Liver (tissue), 8 donors: ENCODE measurements at regions not wholly inside any gene's neighbourhood (a gene's known extent, or its start where the extent isn't known, plus 50 kb on each side); places are given as distances from the start of the nearest gene placed in this dataset.

Experiments
- DNase-seq: peaks from one replicate; pipeline ENCODE4 v3.0.0-alpha.2; 2017; ENCODE audit warnings: low spot score
- H3K27ac ChIP-seq, 2 donors: one replicate each; pipeline ENCODE4 v1.7.0; 2013; ENCODE audit warnings: inconsistent platforms in 2 of 2, low read length in 2 of 2, control low read depth in 1 of 2, low read depth in 1 of 2, mild to moderate bottlenecking in 1 of 2
- H3K27me3 ChIP-seq, 4 donors: one replicate each; pipeline versions ENCODE4 v1.6.1 to v1.7.0; 2013; ENCODE audit warnings: low read length in 3 of 4, inconsistent platforms in 1 of 4, mild to moderate bottlenecking in 1 of 4, moderate library complexity in 1 of 4; ENCODE audit not compliant: control insufficient read depth in 4 of 4, insufficient read depth in 4 of 4
- H3K36me3 ChIP-seq, 4 donors: one replicate each; pipeline versions ENCODE4 v1.6.1 to v1.7.0; 2013; ENCODE audit warnings: low read length in 3 of 4, mild to moderate bottlenecking in 3 of 4, low read depth in 1 of 4, moderate library complexity in 1 of 4; ENCODE audit not compliant: control insufficient read depth in 4 of 4, insufficient read depth in 3 of 4
- H3K4me1 ChIP-seq, 4 donors: one replicate each; pipeline versions ENCODE4 v1.6.1 to v1.7.0; 2013; ENCODE audit warnings: low read length in 3 of 4, mild to moderate bottlenecking in 3 of 4, moderate library complexity in 1 of 4; ENCODE audit not compliant: control insufficient read depth in 4 of 4, insufficient read depth in 4 of 4
- H3K4me3 ChIP-seq, 3 donors: one replicate each; pipeline versions ENCODE4 v1.6.1 to v1.7.0; 2013; ENCODE audit warnings: low read length in 3 of 3, control low read depth in 1 of 3, low read depth in 1 of 3, mild to moderate bottlenecking in 1 of 3
- H3K9ac ChIP-seq, 2 donors: one replicate each; pipeline ENCODE4 v1.7.0; 2013; ENCODE audit warnings: low read length in 2 of 2, mild to moderate bottlenecking in 2 of 2, moderate library complexity in 2 of 2, control low read depth in 1 of 2, low read depth in 1 of 2
- H3K9me3 ChIP-seq, 4 donors: one replicate each; pipeline versions ENCODE4 v1.6.1 to v1.7.0; 2013; ENCODE audit warnings: low read length in 3 of 4; ENCODE audit not compliant: control insufficient read depth in 4 of 4
- ATF3 ChIP-seq: IDR thresholded peaks from 2 replicates; pipeline ENCODE4 v1.6.1; 2016; ENCODE audit warnings: antibody characterized with exemption
- CTCF ChIP-seq: fragments of 150-350 bp; IDR thresholded peaks from 2 replicates; pipeline ENCODE4 v1.5.1; 2017; ENCODE audit warnings: improper control_type of control experiment, low read depth, low read length; ENCODE audit not compliant: missing input control
- EGR1 ChIP-seq, 2 donors: IDR thresholded peaks; 2 replicates each; pipeline ENCODE4 v1.6.1; 2016 to 2018; ENCODE audit warnings: antibody characterized with exemption in 2 of 2, low read depth in 2 of 2
- FOXA1 ChIP-seq: IDR thresholded peaks from 2 replicates; pipeline ENCODE4 v1.6.1; 2016; ENCODE audit warnings: antibody characterized with exemption
- FOXA2 ChIP-seq: IDR thresholded peaks from 2 replicates; pipeline ENCODE4 v1.6.1; 2016; ENCODE audit warnings: antibody characterized with exemption
- HNF4A ChIP-seq, 2 donors: conservative IDR thresholded peaks; 2 replicates each; pipeline ENCODE4 v1.6.1; 2016; ENCODE audit warnings: antibody characterized with exemption in 2 of 2, mild to moderate bottlenecking in 2 of 2
- HNF4G ChIP-seq: IDR thresholded peaks from 2 replicates; pipeline ENCODE4 v1.6.1; 2016; ENCODE audit warnings: antibody characterized with exemption
- JUND ChIP-seq, 2 donors: IDR thresholded peaks; 2 replicates each; pipeline ENCODE4 v1.6.1; 2016; ENCODE audit warnings: antibody characterized with exemption in 2 of 2
- MAX ChIP-seq: IDR thresholded peaks from 2 replicates; pipeline ENCODE4 v1.6.1; 2016; ENCODE audit warnings: antibody characterized with exemption
- NR2F2 ChIP-seq: IDR thresholded peaks from 2 replicates; pipeline ENCODE4 v1.6.1; 2016; ENCODE audit warnings: antibody characterized with exemption
- RAD21 ChIP-seq, 2 donors: IDR thresholded peaks; 2 replicates each; pipeline ENCODE4 v1.6.1; 2016; ENCODE audit warnings: antibody characterized with exemption in 2 of 2, mild to moderate bottlenecking in 2 of 2
- REST ChIP-seq: IDR thresholded peaks from 2 replicates; pipeline ENCODE4 v1.6.1; 2016; ENCODE audit warnings: antibody characterized with exemption, mild to moderate bottlenecking
- RXRA ChIP-seq, 2 donors: IDR thresholded peaks; 2 replicates each; pipeline ENCODE4 v1.6.1; 2017 to 2018; ENCODE audit warnings: antibody characterized with exemption in 2 of 2, mild to moderate bottlenecking in 1 of 2
- SP1 ChIP-seq: IDR thresholded peaks from 2 replicates; pipeline ENCODE4 v1.6.1; 2018; ENCODE audit warnings: antibody characterized with exemption, mild to moderate bottlenecking
- TAF1 ChIP-seq: conservative IDR thresholded peaks from 2 replicates; pipeline ENCODE4 v1.6.1; 2016; ENCODE audit warnings: antibody characterized with exemption, mild to moderate bottlenecking
- YY1 ChIP-seq: IDR thresholded peaks from 2 replicates; pipeline ENCODE4 v1.6.1; 2016; ENCODE audit warnings: antibody characterized with exemption, mild to moderate bottlenecking
- ZBTB33 ChIP-seq: IDR thresholded peaks from 2 replicates; pipeline ENCODE4 v1.6.1; 2016; ENCODE audit warnings: antibody characterized with exemption
- WGBS: extraction: QIAGEN DNeasy Blood & Tissue Kit; methylation state at CpG from one replicate; pipeline ENCODE4 v1.1.7; 2013; 5-methylcytosine and 5-hydroxymethylcytosine counted together
- donor health status: healthy.
- donor health status: healthy.
- donor health status: healthy.
- donor health status: healthy.
- donor health status: healthy.

- DNase-seq: no peak
- H3K4me3 ChIP-seq: no peak overlapping the region
- WGBS: 78% methylated on average over 7 of the region's 7 CpGs
- no peak overlapping the region for H3K27ac ChIP-seq
- H3K4me1 ChIP-seq: no peaks in the 10 kb centered on the region
- H3K36me3 ChIP-seq: no peaks in the 10 kb centered on the region
- TF ChIP-seq FOXA2 (no peak), REST (no peak), ZBTB33 (no peak)
- no peak overlapping the region for H3K9ac ChIP-seq
- H3K9me3 ChIP-seq: no peaks in the 10 kb centered on the region
- no peaks in the 10 kb centered on the region for H3K27me3 ChIP-seq
Measured at GRCh38 chr7:19368491-19368925, 223.3 kb upstream of the FERD3L start.

- H3K36me3 ChIP-seq: no peaks in the 10 kb centered on the region
- no peaks in the 10 kb centered on the region for H3K4me1 ChIP-seq
- H3K27ac ChIP-seq: no peak overlapping the region
- 23% methylated on average over 4 of the region's 4 CpGs for WGBS
- no peak overlapping the region for H3K9ac ChIP-seq
- no peaks in the 10 kb centered on the region for H3K27me3 ChIP-seq
- H3K4me3 ChIP-seq: no peak overlapping the region
- TF ChIP-seq EGR1 (IDR thresholded peaks at IDR 0.05; ENCODE audit: low read depth in 2 of 2) (no peak), HNF4A (conservative IDR thresholded peaks at IDR 0.05) (no peak), SP1 (no peak), JUND (IDR thresholded peaks at IDR 0.05) (no peak), TAF1 (no peak), REST (no peak), RAD21 (IDR thresholded peaks at IDR 0.05) (no peak), YY1 (no peak), HNF4G (no peak), ZBTB33 (no peak), NR2F2 (no peak), CTCF (no peak), ATF3 (no peak), RXRA (IDR thresholded peaks at IDR 0.05) (no peak), MAX (no peak), FOXA1 (no peak)
- H3K9me3 ChIP-seq: no peaks in the 10 kb centered on the region
- DNase-seq: no peak
Measured at GRCh38 chr7:19364950-19365349, 219.7 kb upstream of the FERD3L start.
